Caco-2 (cell line): ENCODE measurements at regions not wholly inside any gene's neighbourhood (a gene's known extent, or its start where the extent isn't known, plus 50 kb on each side); places are given as distances from the start of the nearest gene placed in this dataset.
A peak's percentile ranks its signal among the peaks of the same experiment; 100 is the strongest.

Source experiments
- BruUV-seq: library from RNA; stranded (reverse); fragments of 400-500 nt; replicated peaks from 2 replicates; lab custom pipeline; 2021; lab: Mats Ljungman, UMichigan
- CTCF ChIA-PET: fragments of 300-600 bp; sonication (Branson Sonifier 250); formaldehyde crosslinking; loops from one replicate; lab custom pipeline; 2022; ENCODE audit warnings: antibody characterized with exemption; lab: Charles Lee
- POLR2A ChIA-PET: fragments of 300-600 bp; sonication (Branson Sonifier 250); formaldehyde crosslinking; loops from one replicate; lab custom pipeline; 2022; ENCODE audit warnings: antibody characterized with exemption; lab: Charles Lee
- DNase-seq, 2 experiments: peaks; one replicate each; pipeline versions ENCODE4 v3.0.0 to v3.0.0-alpha.2; 2020 to 2022
- H3K27me3 ChIP-seq: replicated peaks from 2 replicates; pipeline ENCODE4 v1.6.0; 2011; ENCODE audit warnings: low read length; ENCODE audit not compliant: control insufficient read depth, insufficient read depth
- H3K36me3 ChIP-seq: 2 replicates; pipeline ENCODE4 v1.5.1; 2011; ENCODE audit warnings: low read length; ENCODE audit not compliant: control insufficient read depth, insufficient read depth
- H3K4me1 ChIP-seq: fragments of 250-450 bp; sonication (Bioruptor Pico); 2 replicates; pipeline ENCODE4 v1.5.1; 2020; ENCODE audit warnings: mild to moderate bottlenecking
- H3K4me3 ChIP-seq: 2 replicates; pipeline ENCODE4 v1.5.1; 2011; ENCODE audit warnings: low read depth, mild to moderate bottlenecking, control low read depth, low read length
- H3K9me3 ChIP-seq: fragments of 250-450 bp; sonication (Bioruptor Pico); 2 replicates; pipeline ENCODE4 v1.5.1; 2020; ENCODE audit warnings: mild to moderate bottlenecking, moderate library complexity
- H3K27ac Mint-ChIP-seq: one replicate; pipeline ENCODE4 v1.8.0; 2022; ENCODE audit warnings: mixed read lengths; ENCODE audit not compliant: unreplicated experiment
- H3K27me3 Mint-ChIP-seq: one replicate; pipeline ENCODE4 v1.8.0; 2022; ENCODE audit warnings: mixed read lengths; ENCODE audit not compliant: insufficient read depth, unreplicated experiment
- H3K36me3 Mint-ChIP-seq: one replicate; pipeline ENCODE4 v1.8.0; 2022; ENCODE audit warnings: mild to moderate bottlenecking, mixed read lengths; ENCODE audit not compliant: insufficient read depth, unreplicated experiment
- H3K4me1 Mint-ChIP-seq: one replicate; pipeline ENCODE4 v1.8.0; 2022; ENCODE audit warnings: low read depth, mixed read lengths; ENCODE audit not compliant: unreplicated experiment
- H3K4me3 Mint-ChIP-seq: one replicate; pipeline ENCODE4 v1.8.0; 2022; ENCODE audit warnings: mild to moderate bottlenecking, moderate library complexity, mixed read lengths; ENCODE audit not compliant: unreplicated experiment
- H3K9me3 Mint-ChIP-seq: one replicate; pipeline ENCODE4 v1.8.0; 2022; ENCODE audit warnings: mixed read lengths; ENCODE audit not compliant: unreplicated experiment
- intact Hi-C: fragments of 100-400 bp; cut with micrococcal nuclease; formaldehyde crosslinking; loops from one replicate; pipeline ENCODE4 v1.10.0; 2022; ENCODE audit not compliant: unreplicated experiment
- TF ChIP-seq, protein P1 (sequence below), 2 experiments: fragments of 200-600 bp in 1 of 2; IDR thresholded peaks; 1 replicate in 1 of 2; 2 replicates in 1 of 2; pipeline versions ENCODE4 v1.5.1 to v1.8.0; 2011 to 2022; ENCODE audit warnings: antibody characterized with exemption in 1 of 2, control low read depth in 1 of 2, inconsistent platforms in 1 of 2, low read depth in 1 of 2, low read length in 1 of 2, mild to moderate bottlenecking in 1 of 2, moderate library complexity in 1 of 2; ENCODE audit not compliant: insufficient read depth in 1 of 2, severe bottlenecking in 1 of 2, unreplicated experiment in 1 of 2

DNA sequence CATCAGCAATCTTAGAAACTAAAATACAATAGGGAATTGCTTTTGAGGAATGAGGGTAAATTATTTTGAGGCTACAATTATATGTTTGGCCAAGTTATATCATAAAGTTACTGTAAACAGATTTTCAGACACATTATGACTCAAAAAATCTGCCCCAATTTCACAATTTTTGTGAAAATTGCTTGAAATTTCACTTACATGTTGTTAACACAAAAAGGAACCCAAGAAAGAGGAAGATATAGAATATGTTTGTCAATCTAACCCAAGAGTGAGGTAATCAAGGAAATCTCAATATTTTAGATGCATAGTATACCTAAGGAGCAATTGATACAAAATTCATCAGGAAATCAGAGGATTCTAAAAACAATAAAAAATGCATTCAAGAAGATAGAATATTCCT lies 73.9 kb upstream of the FNDC3A start:
- ChIA-PET CTCF (no interaction called here), POLR2A (no interaction called here)
- Histone ChIP-seq H3K9me3 (no peaks in the 10 kb centered on the region), H3K4me1 (no peaks in the 10 kb centered on the region), H3K36me3 (no peaks in the 10 kb centered on the region), H3K27me3 (no peaks in the 10 kb centered on the region), H3K4me3 (no peak overlapping the region)
- Mint-ChIP-seq H3K27me3 (peaks cover 22% of the 10 kb centered on the region), H3K9me3 (no peaks in the 10 kb centered on the region), H3K27ac (no peak overlapping the region), H3K4me1 (no peaks in the 10 kb centered on the region), H3K4me3 (no peak overlapping the region), H3K36me3 (no peaks in the 10 kb centered on the region)
- BruUV-seq: no TSS peak
- DNase-seq: no peak
- intact Hi-C loops: no loop called here
- TF ChIP-seq, protein P1, sequence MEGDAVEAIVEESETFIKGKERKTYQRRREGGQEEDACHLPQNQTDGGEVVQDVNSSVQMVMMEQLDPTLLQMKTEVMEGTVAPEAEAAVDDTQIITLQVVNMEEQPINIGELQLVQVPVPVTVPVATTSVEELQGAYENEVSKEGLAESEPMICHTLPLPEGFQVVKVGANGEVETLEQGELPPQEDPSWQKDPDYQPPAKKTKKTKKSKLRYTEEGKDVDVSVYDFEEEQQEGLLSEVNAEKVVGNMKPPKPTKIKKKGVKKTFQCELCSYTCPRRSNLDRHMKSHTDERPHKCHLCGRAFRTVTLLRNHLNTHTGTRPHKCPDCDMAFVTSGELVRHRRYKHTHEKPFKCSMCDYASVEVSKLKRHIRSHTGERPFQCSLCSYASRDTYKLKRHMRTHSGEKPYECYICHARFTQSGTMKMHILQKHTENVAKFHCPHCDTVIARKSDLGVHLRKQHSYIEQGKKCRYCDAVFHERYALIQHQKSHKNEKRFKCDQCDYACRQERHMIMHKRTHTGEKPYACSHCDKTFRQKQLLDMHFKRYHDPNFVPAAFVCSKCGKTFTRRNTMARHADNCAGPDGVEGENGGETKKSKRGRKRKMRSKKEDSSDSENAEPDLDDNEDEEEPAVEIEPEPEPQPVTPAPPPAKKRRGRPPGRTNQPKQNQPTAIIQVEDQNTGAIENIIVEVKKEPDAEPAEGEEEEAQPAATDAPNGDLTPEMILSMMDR (IDR thresholded peaks at IDR 0.05; ENCODE audit: insufficient read depth in 1 of 2, low read depth in 1 of 2, low read length in 1 of 2, severe bottlenecking in 1 of 2, unreplicated experiment in 1 of 2): no peak

DNA sequence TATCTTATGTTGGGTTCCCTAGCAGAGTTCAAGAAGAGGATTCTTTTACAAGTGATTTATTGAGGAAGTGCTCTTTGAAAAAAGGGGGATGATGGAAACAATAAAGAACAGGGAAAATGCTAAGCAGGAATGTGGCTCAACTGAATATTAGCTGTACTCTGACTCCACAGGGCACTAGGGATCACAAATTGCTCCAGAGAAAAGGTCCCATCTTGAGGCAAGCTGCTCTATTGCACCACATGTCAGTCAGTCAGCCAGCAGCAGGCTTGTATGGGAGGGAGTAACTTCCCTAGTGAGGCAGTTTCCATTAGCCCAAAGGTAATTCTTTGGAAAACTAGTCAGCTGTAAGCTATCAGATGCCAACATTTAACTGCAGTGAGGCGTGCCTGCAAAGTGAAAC lies 73.3 kb upstream of the FNDC3A start:
- Mint-ChIP-seq H3K4me1 (no peaks in the 10 kb centered on the region), H3K4me3 (no peak overlapping the region), H3K27me3 (peaks cover 24% of the 10 kb centered on the region), H3K9me3 (no peaks in the 10 kb centered on the region), H3K27ac (no peak overlapping the region), H3K36me3 (no peaks in the 10 kb centered on the region)
- Histone ChIP-seq H3K4me1 (no peaks in the 10 kb centered on the region), H3K27me3 (no peaks in the 10 kb centered on the region), H3K4me3 (no peak overlapping the region), H3K36me3 (no peaks in the 10 kb centered on the region), H3K9me3 (no peaks in the 10 kb centered on the region)
- intact Hi-C loops: no loop called here
- CTCF ChIA-PET: no interaction called here
- BruUV-seq: no TSS peak
- TF ChIP-seq, protein P1 (IDR thresholded peaks at IDR 0.05; ENCODE audit: insufficient read depth in 1 of 2, low read depth in 1 of 2, low read length in 1 of 2, severe bottlenecking in 1 of 2, unreplicated experiment in 1 of 2): no peak
- POLR2A ChIA-PET: no interaction called here
- DNase-seq: peak in 1 of 2 experiments; percentile 5

DNA sequence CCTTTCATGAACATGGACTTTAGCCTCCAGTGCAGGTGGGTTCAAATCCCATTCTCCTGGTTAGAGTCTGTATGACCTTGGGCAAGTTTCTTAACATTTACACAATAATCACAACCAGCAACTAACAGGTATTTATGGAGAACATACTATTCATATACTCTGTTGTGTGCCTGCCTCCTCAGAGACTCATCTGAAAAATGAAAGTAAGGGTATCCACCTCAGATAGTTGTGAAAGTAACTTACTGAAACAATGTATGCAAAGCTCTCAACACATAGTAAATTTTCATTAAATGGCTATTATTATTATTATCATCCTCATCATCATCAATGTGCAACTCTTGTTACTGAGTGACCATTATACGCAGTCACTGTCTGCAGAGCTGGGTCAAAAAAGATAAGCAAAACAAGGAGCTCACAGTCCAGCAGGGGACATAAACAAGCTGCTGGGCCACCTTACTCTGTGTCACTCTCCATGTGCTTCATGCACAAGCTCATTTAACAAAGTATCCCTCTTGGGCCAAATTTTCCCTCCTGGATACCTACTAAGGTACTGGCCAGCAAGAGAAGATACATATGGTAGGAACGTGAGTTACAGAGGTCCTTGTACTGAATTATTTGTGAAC lies 70.9 kb upstream of the FNDC3A start:
- Histone ChIP-seq H3K27me3 (no peaks in the 10 kb centered on the region), H3K4me3 (no peak overlapping the region), H3K9me3 (no peaks in the 10 kb centered on the region), H3K36me3 (no peaks in the 10 kb centered on the region), H3K4me1 (no peaks in the 10 kb centered on the region)
- Mint-ChIP-seq H3K4me1 (no peaks in the 10 kb centered on the region), H3K36me3 (no peaks in the 10 kb centered on the region), H3K9me3 (no peaks in the 10 kb centered on the region), H3K27ac (no peak overlapping the region), H3K4me3 (no peak overlapping the region), H3K27me3 (peaks cover 10% of the 10 kb centered on the region)
- intact Hi-C loops: no loop called here
- POLR2A ChIA-PET: no interaction called here
- DNase-seq: no peak
- TF ChIP-seq, protein P1 (IDR thresholded peaks at IDR 0.05; ENCODE audit: insufficient read depth in 1 of 2, low read depth in 1 of 2, low read length in 1 of 2, severe bottlenecking in 1 of 2, unreplicated experiment in 1 of 2): no peak
- no TSS peak for BruUV-seq
- CTCF ChIA-PET: no interaction called here
